Esophagus squamous epithelium (tissue), 5 donors: ENCODE measurements at regions not wholly inside any gene's neighbourhood (a gene's known extent, or its start where the extent isn't known, plus 50 kb on each side); places are given as distances from the start of the nearest gene placed in this dataset.
A peak's percentile ranks its signal among the peaks of the same experiment; 100 is the strongest.

ENCODE experiments used
- DNase-seq: peaks from one replicate; lab custom pipeline; 2025; lab: John Stamatoyannopoulos, UW
- H3K27ac ChIP-seq, 4 donors: fragments of 200-600 bp; sonication (generic); one replicate each; pipeline ENCODE4 v1.5.1; 2016 to 2019; ENCODE audit warnings: mild to moderate bottlenecking in 1 of 4
- H3K27me3 ChIP-seq, 4 donors: fragments of 200-600 bp; sonication (generic); 1 replicate in 3 of 4; 2 replicates in 1 of 4; pipeline versions ENCODE4 v1.5.1 to v1.6.0; 2017 to 2021; ENCODE audit warnings: antibody characterized with exemption in 1 of 4
- H3K36me3 ChIP-seq, 3 donors: fragments of 200-600 bp; sonication (generic); one replicate each; pipeline ENCODE4 v1.5.1; 2016 to 2019
- H3K4me1 ChIP-seq, 3 donors: fragments of 200-600 bp; sonication (generic); one replicate each; pipeline ENCODE4 v1.5.1; 2017 to 2019
- H3K4me3 ChIP-seq, 4 donors: fragments of 200-600 bp; sonication (generic); 1 replicate in 3 of 4; 2 replicates in 1 of 4; pipeline ENCODE4 v1.5.1; 2016 to 2019; ENCODE audit warnings: mild to moderate bottlenecking in 2 of 4, moderate library complexity in 1 of 4
- H3K9me3 ChIP-seq, 3 donors: fragments of 200-600 bp; sonication (generic); one replicate each; pipeline ENCODE4 v1.5.1; 2016 to 2019
- POLR2A ChIP-seq, 4 donors: fragments of 450-650 bp; IDR thresholded peaks; one replicate each; pipeline ENCODE4 v1.6.1; 2017; ENCODE audit warnings: antibody characterized with exemption in 4 of 4, mild to moderate bottlenecking in 4 of 4, moderate library complexity in 3 of 4
- WGBS, 2 donors: methylation state at CpG; one replicate each; pipeline ENCODE4 v1.1.5; 2018; 5-methylcytosine and 5-hydroxymethylcytosine counted together
- intact Hi-C: fragments of 100-400 bp; cut with DNase I; formaldehyde crosslinking; loops from one replicate; pipeline ENCODE4 v1.15.0; 2022
- TF ChIP-seq, protein P1 (sequence below), 6 experiments: fragments of 450-650 bp in 4 of 6; fragments of 200-600 bp in 2 of 6; sonication (generic) in 2 of 6; IDR thresholded peaks; one replicate each; pipeline ENCODE4 v1.5.1; 2016 to 2019; ENCODE audit warnings: antibody characterized with exemption in 6 of 6, mild to moderate bottlenecking in 4 of 6, moderate library complexity in 4 of 6
- donor health status: DM: yes; HTN: yes; CAD: no.

DNA sequence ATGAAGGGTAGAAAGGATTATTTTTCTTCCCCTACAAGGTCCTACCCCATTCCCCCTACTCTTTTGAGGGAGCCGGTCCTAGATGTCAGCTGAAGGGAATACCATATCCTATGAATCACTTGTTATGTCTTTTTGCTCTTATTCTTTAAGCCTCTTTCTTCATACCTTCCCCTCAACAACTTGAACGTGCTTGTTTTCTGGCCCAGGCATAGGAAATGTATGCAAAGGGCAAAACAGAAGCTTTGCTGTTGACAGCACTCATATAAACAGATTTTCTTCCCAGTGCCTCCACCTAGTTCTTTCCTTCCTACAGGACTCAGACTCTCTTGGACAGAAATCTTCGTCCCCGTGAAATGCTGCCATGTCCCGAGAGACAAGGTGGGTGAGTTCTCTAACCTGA, 64.6 kb downstream of the TMEM17 start:
- DNase-seq = no peak
- H3K27ac ChIP-seq = peak overlapping the region; percentile 55 to 78 (median 62)
- no peak for TF ChIP-seq POLR2A (IDR thresholded peaks at IDR 0.05)
- TF ChIP-seq, protein P1, sequence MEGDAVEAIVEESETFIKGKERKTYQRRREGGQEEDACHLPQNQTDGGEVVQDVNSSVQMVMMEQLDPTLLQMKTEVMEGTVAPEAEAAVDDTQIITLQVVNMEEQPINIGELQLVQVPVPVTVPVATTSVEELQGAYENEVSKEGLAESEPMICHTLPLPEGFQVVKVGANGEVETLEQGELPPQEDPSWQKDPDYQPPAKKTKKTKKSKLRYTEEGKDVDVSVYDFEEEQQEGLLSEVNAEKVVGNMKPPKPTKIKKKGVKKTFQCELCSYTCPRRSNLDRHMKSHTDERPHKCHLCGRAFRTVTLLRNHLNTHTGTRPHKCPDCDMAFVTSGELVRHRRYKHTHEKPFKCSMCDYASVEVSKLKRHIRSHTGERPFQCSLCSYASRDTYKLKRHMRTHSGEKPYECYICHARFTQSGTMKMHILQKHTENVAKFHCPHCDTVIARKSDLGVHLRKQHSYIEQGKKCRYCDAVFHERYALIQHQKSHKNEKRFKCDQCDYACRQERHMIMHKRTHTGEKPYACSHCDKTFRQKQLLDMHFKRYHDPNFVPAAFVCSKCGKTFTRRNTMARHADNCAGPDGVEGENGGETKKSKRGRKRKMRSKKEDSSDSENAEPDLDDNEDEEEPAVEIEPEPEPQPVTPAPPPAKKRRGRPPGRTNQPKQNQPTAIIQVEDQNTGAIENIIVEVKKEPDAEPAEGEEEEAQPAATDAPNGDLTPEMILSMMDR (IDR thresholded peaks at IDR 0.05) = no peak

GRCh38 chr2:62440281-62440946, 65.6 kb downstream of the TMEM17 start:
- WGBS, 2 donors = 81 to 91% methylated on average over 6 of the region's 6 CpGs
- Histone ChIP-seq H3K27me3 (no peaks in the 10 kb centered on the region), H3K9me3 (no peaks in the 10 kb centered on the region), H3K36me3 (no peaks in the 10 kb centered on the region), H3K4me1 (peaks cover 0 to 34% (median 4%) of the 10 kb centered on the region in 3 donors), H3K4me3 (no peak overlapping the region), H3K27ac (peak overlapping the region in 3 of 4 donors; percentile 61 to 78 (median 63))
- DNase-seq = no peak
- intact Hi-C loops = no loop called here
- no peak for TF ChIP-seq POLR2A (IDR thresholded peaks at IDR 0.05)
- TF ChIP-seq, protein P1 (IDR thresholded peaks at IDR 0.05) = no peak

More for the DNA sequence above, 64.6 kb downstream of the TMEM17 start:
- H3K9me3 ChIP-seq = no peaks in the 10 kb centered on the region
- H3K4me3 ChIP-seq = peak overlapping the region in 1 of 4 donors; percentile 35
- no peaks in the 10 kb centered on the region for H3K27me3 ChIP-seq
- peaks cover 0 to 38% (median 4%) of the 10 kb centered on the region in 3 donors for H3K4me1 ChIP-seq
- intact Hi-C loops = no loop called here
- H3K36me3 ChIP-seq = no peaks in the 10 kb centered on the region
- WGBS, 2 donors = 36 to 72% methylated on average over 5 of the region's 5 CpGs

DNA sequence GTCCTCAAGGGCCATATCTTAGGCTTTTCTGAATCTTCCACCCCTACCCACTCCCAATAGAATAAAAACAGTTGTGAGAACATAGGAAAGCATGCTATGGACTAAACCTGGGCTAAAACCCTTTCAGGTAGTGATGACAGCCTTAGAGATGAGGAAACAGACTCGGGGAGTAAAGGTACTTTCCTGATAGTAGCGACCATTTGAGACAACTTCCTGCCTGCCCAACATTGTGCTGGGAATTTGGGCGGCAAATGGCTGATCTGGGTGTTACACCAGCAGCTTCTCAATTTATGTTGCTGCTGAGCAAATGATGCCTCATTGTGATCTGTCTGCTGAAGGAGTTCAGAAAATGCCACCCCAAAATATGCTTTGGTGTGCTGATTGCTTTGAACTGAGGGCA, 66.6 kb downstream of the TMEM17 start:
- Histone ChIP-seq H3K27me3 (no peaks in the 10 kb centered on the region), H3K36me3 (no peaks in the 10 kb centered on the region), H3K4me3 (no peak overlapping the region), H3K9me3 (no peaks in the 10 kb centered on the region), H3K4me1 (peaks cover 0 to 34% (median 4%) of the 10 kb centered on the region in 3 donors), H3K27ac (no peak overlapping the region)
- no peak for DNase-seq
- 80 to 81% methylated on average over 2 to 3 of the region's 3 CpGs for WGBS, 2 donors
- intact Hi-C loops = no loop called here
- TF ChIP-seq POLR2A (IDR thresholded peaks at IDR 0.05) = no peak
- TF ChIP-seq, protein P1 (IDR thresholded peaks at IDR 0.05) = no peak

GRCh38 chr2:62437785-62438184, 68.2 kb downstream of the TMEM17 start:
- Histone ChIP-seq H3K4me1 (peaks cover 0 to 25% (median 4%) of the 10 kb centered on the region in 3 donors), H3K36me3 (no peaks in the 10 kb centered on the region), H3K27ac (no peak overlapping the region), H3K4me3 (no peak overlapping the region), H3K27me3 (no peaks in the 10 kb centered on the region), H3K9me3 (no peaks in the 10 kb centered on the region)
- no peak for TF ChIP-seq POLR2A (IDR thresholded peaks at IDR 0.05)
- TF ChIP-seq, protein P1 (IDR thresholded peaks at IDR 0.05) = no peak
- WGBS, 2 donors = 96% methylated on average over 5 of the region's 5 CpGs
- no peak for DNase-seq
- intact Hi-C loops = no loop called here

- Histone ChIP-seq H3K36me3 (no peaks in the 10 kb centered on the region), H3K27ac (no peak overlapping the region), H3K27me3 (no peaks in the 10 kb centered on the region), H3K9me3 (no peaks in the 10 kb centered on the region), H3K4me3 (no peak overlapping the region), H3K4me1 (peaks cover 0 to 5% (median 0%) of the 10 kb centered on the region in 3 donors)
- DNase-seq = no peak
- 76 to 87% methylated on average over 3 of the region's 3 CpGs for whole genome bisulfite sequencing, 2 donors
- no peak for TF ChIP-seq POLR2A (IDR thresholded peaks at IDR 0.05)
- TF ChIP-seq, protein P1 (IDR thresholded peaks at IDR 0.05) = no peak
- intact Hi-C loops = no loop called here
Observed at GRCh38 chr2:62435720-62436119, 70.3 kb downstream of the TMEM17 start.
